Esophagus squamous epithelium (tissue), 5 donors: ENCODE measurements at regions not wholly inside any gene's neighbourhood (a gene's known extent, or its start where the extent isn't known, plus 50 kb on each side); places are given as distances from the start of the nearest gene placed in this dataset.

Experiments used
- DNase-seq: peaks from one replicate; lab custom pipeline; 2025; lab: John Stamatoyannopoulos, UW
- H3K27ac ChIP-seq, 4 donors: fragments of 200-600 bp; sonication (generic); one replicate each; pipeline ENCODE4 v1.5.1; 2016 to 2019; ENCODE audit warnings: mild to moderate bottlenecking in 1 of 4
- H3K27me3 ChIP-seq, 4 donors: fragments of 200-600 bp; sonication (generic); 1 replicate in 3 of 4; 2 replicates in 1 of 4; pipeline versions ENCODE4 v1.5.1 to v1.6.0; 2017 to 2021; ENCODE audit warnings: antibody characterized with exemption in 1 of 4
- H3K36me3 ChIP-seq, 3 donors: fragments of 200-600 bp; sonication (generic); one replicate each; pipeline ENCODE4 v1.5.1; 2016 to 2019
- H3K4me1 ChIP-seq, 3 donors: fragments of 200-600 bp; sonication (generic); one replicate each; pipeline ENCODE4 v1.5.1; 2017 to 2019
- H3K4me3 ChIP-seq, 4 donors: fragments of 200-600 bp; sonication (generic); 1 replicate in 3 of 4; 2 replicates in 1 of 4; pipeline ENCODE4 v1.5.1; 2016 to 2019; ENCODE audit warnings: mild to moderate bottlenecking in 2 of 4, moderate library complexity in 1 of 4
- H3K9me3 ChIP-seq, 3 donors: fragments of 200-600 bp; sonication (generic); one replicate each; pipeline ENCODE4 v1.5.1; 2016 to 2019
- POLR2A ChIP-seq, 4 donors: fragments of 450-650 bp; IDR thresholded peaks; one replicate each; pipeline ENCODE4 v1.6.1; 2017; ENCODE audit warnings: antibody characterized with exemption in 4 of 4, mild to moderate bottlenecking in 4 of 4, moderate library complexity in 3 of 4
- WGBS, 2 donors: methylation state at CpG; one replicate each; pipeline ENCODE4 v1.1.5; 2018; 5-methylcytosine and 5-hydroxymethylcytosine counted together
- intact Hi-C: fragments of 100-400 bp; cut with DNase I; formaldehyde crosslinking; loops from one replicate; pipeline ENCODE4 v1.15.0; 2022
- TF ChIP-seq, protein P1 (sequence below), 6 experiments: fragments of 450-650 bp in 4 of 6; fragments of 200-600 bp in 2 of 6; sonication (generic) in 2 of 6; IDR thresholded peaks; one replicate each; pipeline ENCODE4 v1.5.1; 2016 to 2019; ENCODE audit warnings: antibody characterized with exemption in 6 of 6, mild to moderate bottlenecking in 4 of 6, moderate library complexity in 4 of 6
- donor health status: DM: yes; HTN: yes; CAD: no.

DNA sequence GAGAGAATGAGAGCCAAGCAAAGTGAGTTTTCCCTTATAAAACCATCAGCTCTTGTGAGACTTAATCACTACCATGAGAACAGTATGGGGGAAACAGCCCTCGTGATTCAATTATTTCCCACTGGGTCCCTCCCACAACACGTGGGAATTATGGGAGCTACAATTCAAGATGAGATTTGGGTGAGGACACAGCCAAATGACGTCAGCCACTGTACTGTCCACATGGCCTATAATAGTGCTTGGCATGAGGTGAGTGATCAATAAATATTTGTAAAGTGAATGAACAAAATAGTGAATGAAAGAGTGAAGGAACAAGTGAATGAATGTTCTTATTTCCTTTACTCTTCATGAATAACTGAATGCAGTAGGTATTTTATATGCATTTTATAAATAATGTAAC is 199.1 kb upstream of the GOT2 start:
- no peaks in the 10 kb centered on the region for H3K27me3 ChIP-seq
- intact Hi-C loops, result no loop called here
- H3K36me3 ChIP-seq, result no peaks in the 10 kb centered on the region
- no peak for DNase-seq
- no peaks in the 10 kb centered on the region for H3K4me1 ChIP-seq
- H3K27ac ChIP-seq, result no peak overlapping the region
- H3K4me3 ChIP-seq, result no peak overlapping the region
- TF ChIP-seq, protein P1, sequence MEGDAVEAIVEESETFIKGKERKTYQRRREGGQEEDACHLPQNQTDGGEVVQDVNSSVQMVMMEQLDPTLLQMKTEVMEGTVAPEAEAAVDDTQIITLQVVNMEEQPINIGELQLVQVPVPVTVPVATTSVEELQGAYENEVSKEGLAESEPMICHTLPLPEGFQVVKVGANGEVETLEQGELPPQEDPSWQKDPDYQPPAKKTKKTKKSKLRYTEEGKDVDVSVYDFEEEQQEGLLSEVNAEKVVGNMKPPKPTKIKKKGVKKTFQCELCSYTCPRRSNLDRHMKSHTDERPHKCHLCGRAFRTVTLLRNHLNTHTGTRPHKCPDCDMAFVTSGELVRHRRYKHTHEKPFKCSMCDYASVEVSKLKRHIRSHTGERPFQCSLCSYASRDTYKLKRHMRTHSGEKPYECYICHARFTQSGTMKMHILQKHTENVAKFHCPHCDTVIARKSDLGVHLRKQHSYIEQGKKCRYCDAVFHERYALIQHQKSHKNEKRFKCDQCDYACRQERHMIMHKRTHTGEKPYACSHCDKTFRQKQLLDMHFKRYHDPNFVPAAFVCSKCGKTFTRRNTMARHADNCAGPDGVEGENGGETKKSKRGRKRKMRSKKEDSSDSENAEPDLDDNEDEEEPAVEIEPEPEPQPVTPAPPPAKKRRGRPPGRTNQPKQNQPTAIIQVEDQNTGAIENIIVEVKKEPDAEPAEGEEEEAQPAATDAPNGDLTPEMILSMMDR (IDR thresholded peaks at IDR 0.05), result no peak
- no peak for TF ChIP-seq POLR2A (IDR thresholded peaks at IDR 0.05)
- 54 to 56% methylated on average over 3 of the region's 3 CpGs for WGBS, 2 donors
- no peaks in the 10 kb centered on the region for H3K9me3 ChIP-seq

DNA sequence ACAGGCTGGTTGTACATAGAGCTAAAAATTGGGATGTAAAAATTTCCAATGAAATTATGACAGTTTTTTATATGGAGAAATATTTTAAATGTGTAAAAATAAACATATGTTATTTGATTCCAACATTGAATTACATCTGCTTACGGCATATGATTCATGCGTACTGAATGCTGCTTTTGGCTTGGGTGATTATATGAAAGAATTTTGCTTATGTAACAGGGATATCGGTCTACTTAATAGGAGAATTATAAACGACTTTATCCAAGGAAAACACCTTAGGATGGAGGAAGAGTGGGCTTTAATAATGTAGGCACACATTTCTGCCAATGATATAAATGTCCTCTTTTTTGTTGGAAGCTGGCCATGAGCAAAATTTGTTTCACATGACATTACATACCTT is 197.3 kb upstream of the GOT2 start:
- WGBS, 2 donors, result 65 to 66% methylated on average over 4 of the region's 4 CpGs
- Histone ChIP-seq H3K4me1 (no peaks in the 10 kb centered on the region), H3K9me3 (no peaks in the 10 kb centered on the region), H3K27me3 (no peaks in the 10 kb centered on the region), H3K27ac (no peak overlapping the region), H3K4me3 (no peak overlapping the region), H3K36me3 (no peaks in the 10 kb centered on the region)
- intact Hi-C loops, result no loop called here
- no peak for DNase-seq
- TF ChIP-seq POLR2A (IDR thresholded peaks at IDR 0.05), result no peak
- TF ChIP-seq, protein P1 (IDR thresholded peaks at IDR 0.05), result no peak

DNA sequence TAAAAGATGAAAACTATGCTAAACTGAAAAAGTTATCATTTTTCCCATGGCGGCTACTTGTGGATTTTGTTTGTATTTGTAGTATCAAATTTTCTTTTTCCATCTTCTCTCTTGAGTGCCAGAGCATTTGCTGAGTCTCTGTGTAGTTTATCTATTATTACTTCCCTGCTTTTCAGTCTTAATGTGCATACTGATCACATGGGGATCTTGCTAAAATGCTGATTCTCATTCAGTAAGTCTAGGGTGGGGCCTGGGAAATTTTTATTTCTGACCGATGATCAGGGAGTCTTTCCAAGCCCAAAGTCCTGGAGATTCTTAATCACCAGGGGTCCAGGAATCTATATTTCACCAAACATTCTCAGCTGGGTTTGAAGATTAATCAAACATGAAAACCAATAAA is 189.0 kb upstream of the GOT2 start:
- H3K4me1 ChIP-seq, result no peaks in the 10 kb centered on the region

DNA sequence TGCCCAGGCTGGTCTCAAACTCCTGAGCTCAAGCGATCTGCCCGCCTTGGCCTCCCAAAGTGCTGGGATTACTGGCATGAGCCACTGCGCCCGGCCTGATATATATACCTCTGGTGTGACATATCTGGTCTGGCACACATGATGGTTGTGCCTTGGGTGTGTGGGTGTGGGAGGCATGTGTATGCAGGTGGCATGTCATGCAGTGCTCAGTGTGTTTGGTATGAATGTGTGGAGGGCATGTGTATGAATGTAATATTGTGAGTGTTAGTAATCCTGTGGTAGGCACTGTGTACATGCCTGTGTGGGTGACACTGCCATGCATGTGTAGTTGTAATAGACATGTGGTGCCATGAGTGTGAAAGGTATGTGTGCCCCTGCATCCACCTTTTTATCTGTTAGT is 179.3 kb upstream of the GOT2 start:
- H3K9me3 ChIP-seq, result no peaks in the 10 kb centered on the region
- TF ChIP-seq, protein P1 (IDR thresholded peaks at IDR 0.05), result no peak
- TF ChIP-seq POLR2A (IDR thresholded peaks at IDR 0.05), result no peak
- no peaks in the 10 kb centered on the region for H3K27me3 ChIP-seq
- 89 to 93% methylated on average over 3 of the region's 4 CpGs for WGBS, 2 donors
- no peak overlapping the region for H3K27ac ChIP-seq
- no peaks in the 10 kb centered on the region for H3K36me3 ChIP-seq
- no peak for DNase-seq
- H3K4me3 ChIP-seq, result no peak overlapping the region
- intact Hi-C loops, result no loop called here
- H3K4me1 ChIP-seq, result no peaks in the 10 kb centered on the region

More for the DNA sequence above, 189.0 kb upstream of the GOT2 start:
- Histone ChIP-seq H3K27ac (no peak overlapping the region), H3K27me3 (no peaks in the 10 kb centered on the region), H3K9me3 (no peaks in the 10 kb centered on the region), H3K4me3 (no peak overlapping the region), H3K36me3 (no peaks in the 10 kb centered on the region)
- DNase-seq, result no peak
- WGBS, 2 donors, result 79 to 92% methylated on average over 2 of the region's 2 CpGs
- TF ChIP-seq POLR2A (IDR thresholded peaks at IDR 0.05), result no peak
- TF ChIP-seq, protein P1 (IDR thresholded peaks at IDR 0.05), result no peak
- intact Hi-C loops, result no loop called here

GRCh38 chr16:58912571-58912970 is 178.5 kb upstream of the GOT2 start:
- no peaks in the 10 kb centered on the region for H3K9me3 ChIP-seq
- H3K27me3 ChIP-seq, result no peaks in the 10 kb centered on the region
- TF ChIP-seq POLR2A (IDR thresholded peaks at IDR 0.05), result no peak
- TF ChIP-seq, protein P1 (IDR thresholded peaks at IDR 0.05), result no peak
- H3K27ac ChIP-seq, result no peak overlapping the region
- no peak overlapping the region for H3K4me3 ChIP-seq
- intact Hi-C loops, result no loop called here
- H3K36me3 ChIP-seq, result no peaks in the 10 kb centered on the region
- DNase-seq, result no peak
- no peaks in the 10 kb centered on the region for H3K4me1 ChIP-seq
